ENCODE measurements at regions not wholly inside any gene's neighbourhood (a gene's known extent, or its start where the extent isn't known, plus 50 kb on each side); places are given as distances from the start of the nearest gene placed in this dataset.
"Not testable (repeated sequence)": the region's sequence is repeated elsewhere in the genome, so short reads cannot be mapped to it uniquely, and the experiment has no call there.

- H3K36me3 ChIP-seq (ENCODE audit: control insufficient read depth, insufficient read depth, low read length); H3K9me3 ChIP-seq (replicated peaks; ENCODE audit: control insufficient read depth, insufficient read depth, low read depth, low read length); ATAC-seq; H3K27me3 ChIP-seq (ENCODE audit: control insufficient read depth in 2 of 2, insufficient read depth in 2 of 2, low read length in 2 of 2); FAIRE-seq; H3K79me2 ChIP-seq (ENCODE audit: control insufficient read depth, insufficient read depth, low read length); POLR2A ChIA-PET; H3K4me2 ChIP-seq (ENCODE audit: insufficient read depth, low read length); BruUV-seq (replicated peaks); H3K27ac ChIP-seq (ENCODE audit: extremely low read depth, low read depth, low read length); H4K20me1 ChIP-seq (replicated peaks; ENCODE audit: control insufficient read depth, insufficient read depth, low read length); intact Hi-C loops (cut with micrococcal nuclease); H2AFZ ChIP-seq (ENCODE audit: low read depth, low read length); H3K9me1 ChIP-seq (ENCODE audit: control insufficient read depth, insufficient read depth, low read length); H3K4me3 ChIP-seq; CTCF ChIA-PET (ENCODE audit: low intra/inter-chr PET ratio); H3K4me1 ChIP-seq (replicated peaks in 1 of 2; ENCODE audit: control insufficient read depth in 2 of 2, insufficient read depth in 2 of 2, low read length in 2 of 2); DNase-seq (ENCODE audit: extremely low read depth in 1 of 4, low spot score in 3 of 4); H3K9ac ChIP-seq (ENCODE audit: insufficient read depth in 1 of 2, low read depth in 2 of 2, low read length in 2 of 2); in situ Hi-C loops (cut with MboI): not testable (repeated sequence)
- 0% methylated on average over 3 of the region's 5 CpGs for WGBS (ENCODE audit: insufficient coverage, low coverage, missing lambda C conversion rate)
Measured at GRCh38 chr10:42234506-42234905, 403.9 kb downstream of the ZNF33B start.

- H3K9ac ChIP-seq (ENCODE audit: insufficient read depth in 1 of 2, low read depth in 2 of 2, low read length in 2 of 2); H3K4me3 ChIP-seq; CTCF ChIA-PET (ENCODE audit: low intra/inter-chr PET ratio); H3K36me3 ChIP-seq (ENCODE audit: control insufficient read depth, insufficient read depth, low read length); BruUV-seq (replicated peaks); FAIRE-seq; in situ Hi-C loops (cut with MboI); H3K4me2 ChIP-seq (ENCODE audit: insufficient read depth, low read length); ATAC-seq; H2AFZ ChIP-seq (ENCODE audit: low read depth, low read length); intact Hi-C loops (cut with micrococcal nuclease); POLR2A ChIA-PET; H3K27me3 ChIP-seq (ENCODE audit: control insufficient read depth in 2 of 2, insufficient read depth in 2 of 2, low read length in 2 of 2); H3K9me3 ChIP-seq (replicated peaks; ENCODE audit: control insufficient read depth, insufficient read depth, low read depth, low read length); H3K27ac ChIP-seq (ENCODE audit: extremely low read depth, low read depth, low read length); H3K4me1 ChIP-seq (replicated peaks in 1 of 2; ENCODE audit: control insufficient read depth in 2 of 2, insufficient read depth in 2 of 2, low read length in 2 of 2); H3K79me2 ChIP-seq (ENCODE audit: control insufficient read depth, insufficient read depth, low read length); H4K20me1 ChIP-seq (replicated peaks; ENCODE audit: control insufficient read depth, insufficient read depth, low read length); H3K9me1 ChIP-seq (ENCODE audit: control insufficient read depth, insufficient read depth, low read length); DNase-seq (ENCODE audit: extremely low read depth in 1 of 4, low spot score in 3 of 4): not testable (repeated sequence)
- 3% methylated on average over 8 of the region's 8 CpGs for WGBS (ENCODE audit: insufficient coverage, low coverage, missing lambda C conversion rate)
Measured at GRCh38 chr10:42233461-42234206, 404.7 kb downstream of the ZNF33B start.

DNA sequence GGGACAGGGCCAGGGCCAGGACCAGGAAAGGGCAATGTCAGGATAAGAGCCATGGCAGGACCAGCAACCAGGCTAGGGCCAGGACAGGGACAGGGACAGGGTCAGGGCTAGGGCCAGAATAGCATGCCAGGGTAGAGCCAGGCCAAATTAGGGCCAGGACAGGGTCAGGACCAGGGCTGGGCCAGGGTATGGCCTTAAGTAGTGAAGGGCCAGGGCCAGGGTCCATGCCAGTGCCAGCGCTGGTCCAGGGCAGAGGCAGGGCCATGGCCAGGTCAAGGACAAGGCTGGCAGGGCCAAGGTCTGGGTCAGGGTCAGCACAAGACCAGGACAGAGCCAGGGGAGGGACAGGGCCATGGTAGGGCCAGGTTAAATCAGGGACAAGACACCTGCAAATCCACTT, 405.4 kb downstream of the ZNF33B start:
- 0% methylated on average over 1 of the region's 1 CpG for WGBS (ENCODE audit: insufficient coverage, low coverage, missing lambda C conversion rate)
- H3K9ac ChIP-seq (ENCODE audit: insufficient read depth in 1 of 2, low read depth in 2 of 2, low read length in 2 of 2); POLR2A ChIA-PET; intact Hi-C loops (cut with micrococcal nuclease); H3K4me1 ChIP-seq (replicated peaks in 1 of 2; ENCODE audit: control insufficient read depth in 2 of 2, insufficient read depth in 2 of 2, low read length in 2 of 2); H3K9me3 ChIP-seq (replicated peaks; ENCODE audit: control insufficient read depth, insufficient read depth, low read depth, low read length); H3K27ac ChIP-seq (ENCODE audit: extremely low read depth, low read depth, low read length); CTCF ChIA-PET (ENCODE audit: low intra/inter-chr PET ratio); H3K36me3 ChIP-seq (ENCODE audit: control insufficient read depth, insufficient read depth, low read length); FAIRE-seq; H3K4me2 ChIP-seq (ENCODE audit: insufficient read depth, low read length); DNase-seq (ENCODE audit: extremely low read depth in 1 of 4, low spot score in 3 of 4); H4K20me1 ChIP-seq (replicated peaks; ENCODE audit: control insufficient read depth, insufficient read depth, low read length); H3K4me3 ChIP-seq; H3K79me2 ChIP-seq (ENCODE audit: control insufficient read depth, insufficient read depth, low read length); ATAC-seq; H3K9me1 ChIP-seq (ENCODE audit: control insufficient read depth, insufficient read depth, low read length); H3K27me3 ChIP-seq (ENCODE audit: control insufficient read depth in 2 of 2, insufficient read depth in 2 of 2, low read length in 2 of 2); H2AFZ ChIP-seq (ENCODE audit: low read depth, low read length); in situ Hi-C loops (cut with MboI); BruUV-seq (replicated peaks): not testable (repeated sequence)

- H3K27ac ChIP-seq (ENCODE audit: extremely low read depth, low read depth, low read length); H3K4me2 ChIP-seq (ENCODE audit: insufficient read depth, low read length); CTCF ChIA-PET (ENCODE audit: low intra/inter-chr PET ratio); ATAC-seq; POLR2A ChIA-PET; H3K9me1 ChIP-seq (ENCODE audit: control insufficient read depth, insufficient read depth, low read length); H3K4me3 ChIP-seq; H3K27me3 ChIP-seq (ENCODE audit: control insufficient read depth in 2 of 2, insufficient read depth in 2 of 2, low read length in 2 of 2); intact Hi-C loops (cut with micrococcal nuclease); DNase-seq (ENCODE audit: extremely low read depth in 1 of 4, low spot score in 3 of 4); H3K4me1 ChIP-seq (replicated peaks in 1 of 2; ENCODE audit: control insufficient read depth in 2 of 2, insufficient read depth in 2 of 2, low read length in 2 of 2); BruUV-seq (replicated peaks); H3K9me3 ChIP-seq (replicated peaks; ENCODE audit: control insufficient read depth, insufficient read depth, low read depth, low read length); FAIRE-seq; H4K20me1 ChIP-seq (replicated peaks; ENCODE audit: control insufficient read depth, insufficient read depth, low read length); in situ Hi-C loops (cut with MboI); H3K79me2 ChIP-seq (ENCODE audit: control insufficient read depth, insufficient read depth, low read length); H3K36me3 ChIP-seq (ENCODE audit: control insufficient read depth, insufficient read depth, low read length); H2AFZ ChIP-seq (ENCODE audit: low read depth, low read length); H3K9ac ChIP-seq (ENCODE audit: insufficient read depth in 1 of 2, low read depth in 2 of 2, low read length in 2 of 2): not testable (repeated sequence)
- 1% methylated on average over 4 of the region's 4 CpGs for WGBS (ENCODE audit: insufficient coverage, low coverage, missing lambda C conversion rate)
Measured at GRCh38 chr10:42230812-42231211, 407.6 kb downstream of the ZNF33B start.

All from K562 (cell line).